Ovary (tissue), 3 donors: ENCODE measurements at regions not wholly inside any gene's neighbourhood (a gene's known extent, or its start where the extent isn't known, plus 50 kb on each side); places are given as distances from the start of the nearest gene placed in this dataset.
"Not testable (repeated sequence)": the region's sequence is repeated elsewhere in the genome, so short reads cannot be mapped to it uniquely, and the experiment has no call there.

Source experiments
- POLR2A ChIP-seq: fragments of 450-650 bp; IDR thresholded peaks from one replicate; pipeline ENCODE4 v1.6.1; 2017; ENCODE audit warnings: antibody characterized with exemption, mild to moderate bottlenecking, moderate library complexity
- TF ChIP-seq, protein P1 (sequence below), 3 donors: fragments of 450-650 bp in 2 of 3; fragments of 200-600 bp in 1 of 3; IDR thresholded peaks; one replicate each; pipeline versions ENCODE4 v1.5.1 to v1.8.0; 2016 to 2022; ENCODE audit warnings: antibody characterized with exemption in 3 of 3, mild to moderate bottlenecking in 1 of 3
- donor health status: DM: no; HTN: no; CAD: no.

DNA sequence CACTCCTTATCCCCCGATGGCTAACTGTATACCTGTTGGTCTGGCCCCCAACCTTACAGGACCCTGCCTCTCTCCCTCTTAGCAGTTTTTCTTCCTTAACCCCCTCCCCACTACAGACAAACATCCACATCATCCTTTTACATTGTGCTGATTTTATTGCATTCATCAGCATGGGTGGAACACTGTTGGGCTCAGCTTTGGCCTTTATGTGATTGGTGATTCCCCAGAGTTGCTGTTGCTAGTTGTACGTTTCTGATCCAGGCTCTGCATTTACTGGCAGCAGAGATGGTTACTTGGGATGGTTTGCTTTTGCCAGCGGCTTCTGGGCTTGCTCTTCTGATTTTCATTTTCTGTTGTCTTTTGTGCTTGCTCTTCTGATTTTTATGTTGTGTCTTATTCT, 250.6 kb upstream of the CXorf66 start:
- not testable (repeated sequence) for TF ChIP-seq POLR2A
- TF ChIP-seq, protein P1, sequence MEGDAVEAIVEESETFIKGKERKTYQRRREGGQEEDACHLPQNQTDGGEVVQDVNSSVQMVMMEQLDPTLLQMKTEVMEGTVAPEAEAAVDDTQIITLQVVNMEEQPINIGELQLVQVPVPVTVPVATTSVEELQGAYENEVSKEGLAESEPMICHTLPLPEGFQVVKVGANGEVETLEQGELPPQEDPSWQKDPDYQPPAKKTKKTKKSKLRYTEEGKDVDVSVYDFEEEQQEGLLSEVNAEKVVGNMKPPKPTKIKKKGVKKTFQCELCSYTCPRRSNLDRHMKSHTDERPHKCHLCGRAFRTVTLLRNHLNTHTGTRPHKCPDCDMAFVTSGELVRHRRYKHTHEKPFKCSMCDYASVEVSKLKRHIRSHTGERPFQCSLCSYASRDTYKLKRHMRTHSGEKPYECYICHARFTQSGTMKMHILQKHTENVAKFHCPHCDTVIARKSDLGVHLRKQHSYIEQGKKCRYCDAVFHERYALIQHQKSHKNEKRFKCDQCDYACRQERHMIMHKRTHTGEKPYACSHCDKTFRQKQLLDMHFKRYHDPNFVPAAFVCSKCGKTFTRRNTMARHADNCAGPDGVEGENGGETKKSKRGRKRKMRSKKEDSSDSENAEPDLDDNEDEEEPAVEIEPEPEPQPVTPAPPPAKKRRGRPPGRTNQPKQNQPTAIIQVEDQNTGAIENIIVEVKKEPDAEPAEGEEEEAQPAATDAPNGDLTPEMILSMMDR (IDR thresholded peaks at IDR 0.05), result not testable (repeated sequence)
